LHCN-M2 (cell line): ENCODE measurements at regions not wholly inside any gene's neighbourhood (a gene's known extent, or its start where the extent isn't known, plus 50 kb on each side); places are given as distances from the start of the nearest gene placed in this dataset.

Experiments used
- DNase-seq: peaks from one replicate; pipeline ENCODE4 v3.0.0-alpha.2; 2012; ENCODE audit warnings: low read depth

- DNase-seq, result no peak
These were observed 100.8 kb upstream of the ASAP2 start for GRCh38 chr2:9105601-9106337.

GRCh38 chr2:9103663-9104277, 100.3 kb upstream of the MBOAT2 start:
- DNase-seq, result no peak

GRCh38 chr2:9102861-9103662, 99.6 kb upstream of the MBOAT2 start:
- DNase-seq, result no peak

GRCh38 chr2:9101763-9102425, 98.4 kb upstream of the MBOAT2 start:
- no peak for DNase-seq

GRCh38 chr2:9100080-9100876, 96.8 kb upstream of the MBOAT2 start:
- DNase-seq, result no peak

- DNase-seq, result peak; percentile 64
These were observed 95.9 kb upstream of the MBOAT2 start for GRCh38 chr2:9099341-9099751.

GRCh38 chr2:9097892-9098291, 94.4 kb upstream of the MBOAT2 start:
- no peak for DNase-seq

- no peak for DNase-seq
These were observed 93.8 kb upstream of the MBOAT2 start for GRCh38 chr2:9097239-9097638.

GRCh38 chr2:9096761-9097160, 93.3 kb upstream of the MBOAT2 start:
- no peak for DNase-seq

- DNase-seq, result no peak
These were observed 92.2 kb upstream of the MBOAT2 start for GRCh38 chr2:9095690-9096089.

- DNase-seq, result no peak
These were observed 91.7 kb upstream of the MBOAT2 start for GRCh38 chr2:9095226-9095625.

GRCh38 chr2:9094117-9094516, 90.6 kb upstream of the MBOAT2 start:
- no peak for DNase-seq

- DNase-seq, result no peak
These were observed 89.8 kb upstream of the MBOAT2 start for GRCh38 chr2:9093324-9093723.

GRCh38 chr2:9092383-9093282, 89.1 kb upstream of the MBOAT2 start:
- no peak for DNase-seq

GRCh38 chr2:9091811-9092210, 88.3 kb upstream of the MBOAT2 start:
- no peak for DNase-seq

- DNase-seq, result no peak
These were observed 86.3 kb upstream of the MBOAT2 start for GRCh38 chr2:9089831-9090230.

GRCh38 chr2:9087121-9087681, 83.7 kb upstream of the MBOAT2 start:
- DNase-seq, result peak; percentile 32

- no peak for DNase-seq
These were observed 83.0 kb upstream of the MBOAT2 start for GRCh38 chr2:9086465-9086864.

- no peak for DNase-seq
These were observed 81.9 kb upstream of the MBOAT2 start for GRCh38 chr2:9085353-9085752.

- DNase-seq, result no peak
These were observed 79.8 kb upstream of the MBOAT2 start for GRCh38 chr2:9083287-9083686.
